HUES6 (cell line): ENCODE measurements at regions not wholly inside any gene's neighbourhood (a gene's known extent, or its start where the extent isn't known, plus 50 kb on each side); places are given as distances from the start of the nearest gene placed in this dataset.

Experiments used
- H3K27ac ChIP-seq: 2 replicates; pipeline ENCODE4 v1.7.0; 2013; ENCODE audit warnings: low read depth, mild to moderate bottlenecking, low read length, inconsistent platforms
- H3K27me3 ChIP-seq: 2 replicates; pipeline ENCODE4 v1.6.1; 2013; ENCODE audit warnings: low read length; ENCODE audit not compliant: control insufficient read depth, insufficient read depth
- H3K36me3 ChIP-seq: 2 replicates; pipeline ENCODE4 v1.6.1; 2013; ENCODE audit warnings: low read length; ENCODE audit not compliant: control insufficient read depth, insufficient read depth
- H3K4me1 ChIP-seq: 2 replicates; pipeline ENCODE4 v1.6.1; 2013; ENCODE audit warnings: low read length; ENCODE audit not compliant: control insufficient read depth, insufficient read depth
- H3K4me3 ChIP-seq: 2 replicates; pipeline ENCODE4 v1.5.1; 2013; ENCODE audit warnings: low read depth, low read length
- H3K9ac ChIP-seq: one replicate; pipeline ENCODE4 v1.6.1; 2013; ENCODE audit warnings: mild to moderate bottlenecking, low read length
- H3K9me3 ChIP-seq: 2 replicates; pipeline ENCODE4 v1.6.1; 2013; ENCODE audit warnings: low read depth, low read length; ENCODE audit not compliant: control insufficient read depth, insufficient read depth

- Histone ChIP-seq H3K27ac (no peak overlapping the region), H3K9me3 (no peaks in the 10 kb centered on the region), H3K9ac (no peak overlapping the region), H3K27me3 (no peaks in the 10 kb centered on the region), H3K4me1 (peaks cover 11% of the 10 kb centered on the region; the same call in 1 of the 2 replicates), H3K36me3 (no peaks in the 10 kb centered on the region), H3K4me3 (no peak overlapping the region)
Measured at GRCh38 chr2:82591718-82592117, 1867.4 kb downstream of the SUCLG1 start.

DNA sequence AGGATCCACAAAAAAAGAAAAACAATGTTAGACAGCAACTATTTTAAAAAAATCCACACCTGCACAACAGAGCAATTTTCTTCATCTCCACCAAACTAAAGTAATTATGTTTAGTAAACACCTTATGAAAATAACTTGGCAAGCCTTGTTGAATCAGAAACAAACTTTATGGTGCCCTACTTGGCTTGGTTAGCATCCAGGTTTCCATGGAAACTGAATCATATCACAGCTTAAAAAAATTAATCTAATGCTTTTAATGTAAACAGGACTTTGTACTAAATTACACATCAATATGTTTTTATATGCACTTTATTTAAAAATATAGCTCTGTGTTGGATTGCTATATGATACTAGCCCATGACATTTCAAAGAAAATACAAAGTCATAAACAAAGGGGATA is 1882.4 kb downstream of the SUCLG1 start:
- no peak overlapping the region for H3K4me3 ChIP-seq
- H3K36me3 ChIP-seq: no peaks in the 10 kb centered on the region
- no peaks in the 10 kb centered on the region for H3K4me1 ChIP-seq
- H3K9ac ChIP-seq: no peak overlapping the region
- H3K27ac ChIP-seq: no peak overlapping the region
- H3K27me3 ChIP-seq: no peaks in the 10 kb centered on the region
- H3K9me3 ChIP-seq: no peaks in the 10 kb centered on the region

- H3K9ac ChIP-seq: no peak overlapping the region
- H3K4me1 ChIP-seq: no peaks in the 10 kb centered on the region
- H3K27me3 ChIP-seq: no peaks in the 10 kb centered on the region
- no peaks in the 10 kb centered on the region for H3K36me3 ChIP-seq
- no peak overlapping the region for H3K27ac ChIP-seq
- H3K4me3 ChIP-seq: no peak overlapping the region
- no peaks in the 10 kb centered on the region for H3K9me3 ChIP-seq
Measured at GRCh38 chr2:82539280-82539621, 1919.8 kb downstream of the SUCLG1 start.

GRCh38 chr2:82538590-82539279 is 1920.3 kb downstream of the SUCLG1 start:
- Histone ChIP-seq H3K4me1 (no peaks in the 10 kb centered on the region), H3K27ac (no peak overlapping the region), H3K4me3 (no peak overlapping the region), H3K9me3 (no peaks in the 10 kb centered on the region), H3K27me3 (no peaks in the 10 kb centered on the region), H3K36me3 (no peaks in the 10 kb centered on the region), H3K9ac (no peak overlapping the region)

DNA sequence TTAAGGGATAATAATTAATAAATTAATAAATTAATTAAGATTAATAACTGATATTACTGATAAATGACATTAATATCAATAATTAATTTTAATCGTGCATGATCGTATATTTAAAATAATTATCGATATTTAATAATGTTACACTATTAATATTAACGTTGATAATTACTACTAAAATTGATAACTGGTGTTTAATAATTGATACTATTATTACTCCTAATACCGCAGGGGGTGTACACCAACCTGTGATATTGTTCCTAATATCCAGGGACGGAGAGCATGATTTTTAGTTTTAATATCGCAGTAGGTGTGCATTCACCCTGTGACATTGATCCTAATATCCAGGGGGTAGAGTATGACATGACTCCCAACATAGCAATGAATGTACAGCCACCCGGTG is 1930.8 kb downstream of the SUCLG1 start:
- no peak overlapping the region for H3K9ac ChIP-seq
- H3K36me3 ChIP-seq: no peaks in the 10 kb centered on the region
- H3K27ac ChIP-seq: no peak overlapping the region
- no peaks in the 10 kb centered on the region for H3K27me3 ChIP-seq
- no peaks in the 10 kb centered on the region for H3K9me3 ChIP-seq
- H3K4me3 ChIP-seq: no peak overlapping the region
- no peaks in the 10 kb centered on the region for H3K4me1 ChIP-seq

- H3K9me3 ChIP-seq: no peaks in the 10 kb centered on the region
- H3K27me3 ChIP-seq: no peaks in the 10 kb centered on the region
- H3K9ac ChIP-seq: no peak overlapping the region
- H3K27ac ChIP-seq: no peak overlapping the region
- H3K4me1 ChIP-seq: no peaks in the 10 kb centered on the region
- no peaks in the 10 kb centered on the region for H3K36me3 ChIP-seq
- no peak overlapping the region for H3K4me3 ChIP-seq
Measured at GRCh38 chr2:82527124-82527523, 1932.0 kb downstream of the SUCLG1 start.

- Histone ChIP-seq H3K36me3 (no peaks in the 10 kb centered on the region), H3K9me3 (no peaks in the 10 kb centered on the region), H3K4me1 (no peaks in the 10 kb centered on the region), H3K27me3 (no peaks in the 10 kb centered on the region), H3K27ac (no peak overlapping the region), H3K9ac (no peak overlapping the region), H3K4me3 (no peak overlapping the region)
Measured at GRCh38 chr2:82526277-82526676, 1932.8 kb downstream of the SUCLG1 start.

DNA sequence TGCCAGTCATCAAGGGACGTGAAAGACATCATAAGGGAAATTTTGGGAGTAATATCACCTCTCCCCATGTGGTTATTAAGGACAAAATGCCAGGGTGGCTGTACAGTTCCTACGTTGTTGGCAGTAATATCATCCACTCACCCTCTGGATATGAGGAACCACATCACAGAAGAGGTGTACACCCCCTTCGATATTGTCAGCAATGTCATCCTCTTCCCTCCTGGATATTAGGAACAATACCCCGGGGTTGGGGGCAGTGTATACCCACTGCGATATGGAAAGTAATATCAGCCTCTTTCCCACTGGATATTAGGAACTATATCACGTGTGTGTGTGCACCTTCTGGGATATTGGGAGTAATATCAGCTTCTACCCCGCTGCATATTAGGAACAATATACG is 1933.3 kb downstream of the SUCLG1 start:
- no peaks in the 10 kb centered on the region for H3K36me3 ChIP-seq
- no peaks in the 10 kb centered on the region for H3K4me1 ChIP-seq
- H3K27ac ChIP-seq: no peak overlapping the region
- H3K9me3 ChIP-seq: no peaks in the 10 kb centered on the region
- no peak overlapping the region for H3K4me3 ChIP-seq
- no peaks in the 10 kb centered on the region for H3K27me3 ChIP-seq
- H3K9ac ChIP-seq: no peak overlapping the region

- Histone ChIP-seq H3K4me1 (no peaks in the 10 kb centered on the region), H3K27me3 (no peaks in the 10 kb centered on the region), H3K9ac (no peak overlapping the region), H3K4me3 (no peak overlapping the region), H3K9me3 (no peaks in the 10 kb centered on the region), H3K36me3 (no peaks in the 10 kb centered on the region), H3K27ac (no peak overlapping the region)
Measured at GRCh38 chr2:82524826-82525225, 1934.3 kb downstream of the SUCLG1 start.

DNA sequence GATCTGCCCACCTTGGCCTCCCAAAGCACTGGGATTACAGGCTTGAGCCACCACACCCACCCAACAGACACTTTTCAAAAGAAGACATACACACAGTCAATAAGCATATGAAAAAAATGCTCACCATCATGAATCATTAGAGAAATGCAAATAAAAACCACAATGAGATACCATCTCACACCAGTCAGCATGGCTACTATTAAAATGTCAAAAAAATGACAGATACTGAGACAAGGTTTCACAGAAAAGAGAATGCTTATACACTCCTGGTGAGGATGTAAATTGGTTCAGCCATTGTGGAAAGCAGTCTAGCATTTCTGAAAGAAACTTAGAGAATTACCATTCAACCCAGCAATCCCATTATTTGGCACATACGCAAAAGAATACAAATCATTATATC is 1947.2 kb downstream of the SUCLG1 start:
- Histone ChIP-seq H3K9ac (no peak overlapping the region), H3K27ac (no peak overlapping the region), H3K9me3 (no peaks in the 10 kb centered on the region), H3K27me3 (no peaks in the 10 kb centered on the region), H3K36me3 (no peaks in the 10 kb centered on the region), H3K4me3 (no peak overlapping the region), H3K4me1 (no peaks in the 10 kb centered on the region)

GRCh38 chr2:82508702-82509101 is 1950.4 kb downstream of the SUCLG1 start:
- no peaks in the 10 kb centered on the region for H3K36me3 ChIP-seq
- no peak overlapping the region for H3K4me3 ChIP-seq

GRCh38 chr2:82507657-82508056 is 1951.4 kb downstream of the SUCLG1 start:
- Histone ChIP-seq H3K9me3 (peaks cover 5% of the 10 kb centered on the region; the same call in 1 of the 2 replicates), H3K9ac (no peak overlapping the region), H3K27me3 (no peaks in the 10 kb centered on the region), H3K36me3 (no peaks in the 10 kb centered on the region), H3K4me1 (no peaks in the 10 kb centered on the region), H3K27ac (no peak overlapping the region), H3K4me3 (no peak overlapping the region)

More at GRCh38 chr2:82508702-82509101, 1950.4 kb downstream of the SUCLG1 start:
- Histone ChIP-seq H3K27me3 (no peaks in the 10 kb centered on the region), H3K4me1 (no peaks in the 10 kb centered on the region), H3K9me3 (no peaks in the 10 kb centered on the region), H3K27ac (no peak overlapping the region), H3K9ac (no peak overlapping the region)
